Tibial nerve (tissue), 4 donors: ENCODE measurements at regions not wholly inside any gene's neighbourhood (a gene's known extent, or its start where the extent isn't known, plus 50 kb on each side); places are given as distances from the start of the nearest gene placed in this dataset.

Experiments
- EP300 ChIP-seq, 2 donors: sonication (generic); formaldehyde crosslinking; IDR thresholded peaks; one replicate each; pipeline ENCODE4 v1.6.1; 2017; ENCODE audit warnings: antibody characterized with exemption in 2 of 2, mild to moderate bottlenecking in 1 of 2
- POLR2A ChIP-seq, 2 donors: fragments of 450-650 bp; IDR thresholded peaks; one replicate each; pipeline ENCODE4 v1.6.1; 2017; ENCODE audit warnings: antibody characterized with exemption in 2 of 2, mild to moderate bottlenecking in 2 of 2, moderate library complexity in 2 of 2
- TF ChIP-seq, protein P1 (sequence below), 5 experiments: fragments of 200-600 bp in 3 of 5; fragments of 450-650 bp in 2 of 5; sonication (generic) in 3 of 5; IDR thresholded peaks; one replicate each; pipeline ENCODE4 v1.5.1; 2016 to 2019; ENCODE audit warnings: antibody characterized with exemption in 5 of 5, mild to moderate bottlenecking in 3 of 5, moderate library complexity in 2 of 5

DNA sequence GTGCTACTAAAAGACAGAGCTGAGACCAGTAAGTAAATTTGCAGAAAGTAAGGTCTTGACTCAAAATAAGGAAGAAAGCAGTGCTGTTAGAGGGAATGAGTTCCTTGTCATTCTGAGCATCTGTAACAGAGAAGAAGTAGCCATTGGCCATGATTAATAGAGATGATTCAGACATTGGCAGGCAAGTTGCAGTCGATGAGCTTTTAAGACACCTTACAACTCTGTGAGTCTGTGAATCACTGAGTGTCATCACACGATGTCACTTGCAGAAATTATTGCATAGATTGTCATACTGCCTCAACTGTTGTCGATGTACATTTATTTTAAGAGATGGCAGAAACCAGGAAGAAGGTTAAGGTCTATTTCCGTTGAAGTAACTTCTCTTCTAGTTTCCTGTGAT is 201.1 kb upstream of the CDH13 start:
- TF ChIP-seq POLR2A (IDR thresholded peaks at IDR 0.05) (no peak), EP300 (IDR thresholded peaks at IDR 0.05) (no peak)
- TF ChIP-seq, protein P1, sequence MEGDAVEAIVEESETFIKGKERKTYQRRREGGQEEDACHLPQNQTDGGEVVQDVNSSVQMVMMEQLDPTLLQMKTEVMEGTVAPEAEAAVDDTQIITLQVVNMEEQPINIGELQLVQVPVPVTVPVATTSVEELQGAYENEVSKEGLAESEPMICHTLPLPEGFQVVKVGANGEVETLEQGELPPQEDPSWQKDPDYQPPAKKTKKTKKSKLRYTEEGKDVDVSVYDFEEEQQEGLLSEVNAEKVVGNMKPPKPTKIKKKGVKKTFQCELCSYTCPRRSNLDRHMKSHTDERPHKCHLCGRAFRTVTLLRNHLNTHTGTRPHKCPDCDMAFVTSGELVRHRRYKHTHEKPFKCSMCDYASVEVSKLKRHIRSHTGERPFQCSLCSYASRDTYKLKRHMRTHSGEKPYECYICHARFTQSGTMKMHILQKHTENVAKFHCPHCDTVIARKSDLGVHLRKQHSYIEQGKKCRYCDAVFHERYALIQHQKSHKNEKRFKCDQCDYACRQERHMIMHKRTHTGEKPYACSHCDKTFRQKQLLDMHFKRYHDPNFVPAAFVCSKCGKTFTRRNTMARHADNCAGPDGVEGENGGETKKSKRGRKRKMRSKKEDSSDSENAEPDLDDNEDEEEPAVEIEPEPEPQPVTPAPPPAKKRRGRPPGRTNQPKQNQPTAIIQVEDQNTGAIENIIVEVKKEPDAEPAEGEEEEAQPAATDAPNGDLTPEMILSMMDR (IDR thresholded peaks at IDR 0.05): no peak
